H1 (cell line): ENCODE measurements at regions not wholly inside any gene's neighbourhood (a gene's known extent, or its start where the extent isn't known, plus 50 kb on each side); places are given as distances from the start of the nearest gene placed in this dataset.

Experiments used
- ASH2L ChIP-seq: fragments of 200-600, 300-600 bp; sonication (generic); IDR thresholded peaks from one replicate; pipeline ENCODE4 v1.7.1; 2017; ENCODE audit warnings: low read length
- RXRA ChIP-seq: IDR thresholded peaks from 2 replicates; pipeline ENCODE4 v1.6.1; 2011; ENCODE audit warnings: low read depth, mild to moderate bottlenecking, low read length, moderate library complexity; ENCODE audit not compliant: insufficient read depth
- TAF7 ChIP-seq: optimal IDR thresholded peaks from 2 replicates; pipeline ENCODE3; 2011; ENCODE audit warnings: low read depth, mild to moderate bottlenecking, inconsistent platforms, low read length, moderate library complexity, borderline replicate concordance

GRCh38 chr22:34998921-34999320, 67.0 kb upstream of the ISX start (continued):
- TF ChIP-seq RXRA (no peak), ASH2L (no peak), TAF7 (no peak)
